ENCODE measurements at regions not wholly inside any gene's neighbourhood (a gene's known extent, or its start where the extent isn't known, plus 50 kb on each side); places are given as distances from the start of the nearest gene placed in this dataset.
"Not testable (repeated sequence)": the region's sequence is repeated elsewhere in the genome, so short reads cannot be mapped to it uniquely, and the experiment has no call there.

DNA sequence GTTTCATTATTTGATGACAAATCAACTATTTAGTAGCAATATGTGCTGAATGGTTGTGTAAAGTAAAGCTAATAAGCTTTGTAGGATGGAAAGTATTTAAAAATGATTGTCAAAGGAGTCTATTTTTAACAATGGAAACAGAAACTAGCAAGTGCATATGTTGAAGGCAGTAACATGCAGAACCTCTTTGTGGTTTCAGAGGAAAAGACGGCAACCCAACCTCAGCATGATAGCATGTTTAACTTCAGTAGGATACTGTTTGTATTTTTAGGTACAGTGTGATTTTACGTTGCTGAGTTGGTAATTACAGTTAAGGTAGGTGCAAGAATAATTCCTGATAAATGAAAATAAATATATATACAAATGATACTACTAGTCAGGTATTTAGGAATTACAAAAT lies 545.4 kb downstream of the CDY1 start:
- DNase-seq (ENCODE audit: low spot score); ATAC-seq; intact Hi-C loops (cut with DNase I): not testable (repeated sequence)

DNA sequence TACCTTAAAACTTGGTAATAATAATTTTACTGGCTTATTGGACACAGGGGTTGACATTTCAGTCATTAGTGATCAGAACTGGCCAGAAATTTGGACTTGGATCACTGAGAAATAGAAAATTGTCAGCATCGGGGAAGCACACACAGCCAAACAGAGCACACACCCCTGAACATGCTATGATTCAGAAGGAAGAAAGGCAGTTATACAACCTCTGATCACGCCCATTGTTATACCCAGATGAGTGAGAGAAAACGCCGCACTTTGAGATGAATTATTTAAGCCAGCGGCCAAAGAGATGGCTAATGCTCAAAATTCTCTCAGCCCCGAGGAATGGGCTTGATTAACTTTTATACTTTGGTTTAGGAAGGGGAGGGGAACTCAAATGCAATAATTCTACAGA lies 557.4 kb downstream of the CDY1 start:
- ATAC-seq; intact Hi-C loops (cut with DNase I); DNase-seq (ENCODE audit: low spot score): not testable (repeated sequence)

DNA sequence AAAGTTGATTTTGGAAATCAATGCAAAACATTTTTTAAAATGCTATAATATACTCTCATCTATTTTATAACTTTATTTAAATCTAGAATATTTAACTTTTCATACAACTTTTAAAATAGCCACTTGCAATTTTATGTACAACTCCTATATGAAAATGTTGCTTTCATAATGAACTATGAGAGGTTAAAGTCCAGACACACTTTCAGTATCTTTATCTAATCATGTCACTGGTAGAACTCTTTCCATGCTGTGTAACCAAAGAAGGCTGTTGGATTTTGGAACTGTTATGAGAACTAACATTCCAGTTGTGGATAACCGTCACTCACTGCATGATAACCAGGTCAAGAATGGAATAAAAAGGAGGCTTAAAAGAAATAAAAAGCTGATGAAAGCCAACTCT lies 603.1 kb downstream of the CDY1 start:
- DNase-seq (ENCODE audit: low spot score); intact Hi-C loops (cut with DNase I); ATAC-seq: not testable (repeated sequence)

DNA sequence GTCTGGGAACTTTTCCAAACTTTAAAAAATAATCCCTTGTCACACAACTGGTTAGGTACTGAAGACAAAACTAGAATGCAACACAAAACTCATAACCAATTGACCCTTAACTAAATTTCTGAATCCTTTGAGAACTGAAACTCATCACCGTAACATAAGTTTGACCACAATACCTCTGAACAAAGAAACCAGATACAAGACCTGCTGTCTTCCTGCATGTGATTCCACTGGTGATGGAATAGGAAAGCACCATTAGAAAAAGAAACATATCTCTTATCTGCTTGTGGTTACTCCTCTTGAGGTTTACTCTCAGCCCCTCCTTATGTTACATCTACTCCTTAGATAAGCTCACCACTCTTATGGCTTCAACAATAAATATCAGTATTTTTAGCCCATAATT lies 603.6 kb downstream of the CDY1 start:
- ATAC-seq; intact Hi-C loops (cut with DNase I); DNase-seq (ENCODE audit: low spot score): not testable (repeated sequence)

DNA sequence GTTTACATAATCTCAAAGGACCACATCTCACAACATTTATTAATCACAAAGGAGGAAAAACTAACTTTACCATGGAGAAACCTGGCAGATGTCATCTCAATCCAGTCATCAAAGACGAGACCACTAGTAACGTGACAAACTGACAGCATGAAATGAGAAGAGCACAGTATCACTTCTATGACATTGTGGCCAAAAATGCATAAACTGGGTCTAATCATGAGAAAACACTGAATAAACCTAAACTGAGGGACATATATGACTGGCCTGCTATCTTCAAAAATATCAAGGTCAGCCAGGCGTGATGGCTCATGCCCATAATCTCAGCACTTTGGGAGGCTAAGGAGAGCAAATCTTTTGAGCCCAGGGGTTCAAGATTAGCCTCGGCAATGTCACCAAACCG lies 619.0 kb downstream of the CDY1 start:
- ATAC-seq; intact Hi-C loops (cut with DNase I); DNase-seq (ENCODE audit: low spot score): not testable (repeated sequence)

DNA sequence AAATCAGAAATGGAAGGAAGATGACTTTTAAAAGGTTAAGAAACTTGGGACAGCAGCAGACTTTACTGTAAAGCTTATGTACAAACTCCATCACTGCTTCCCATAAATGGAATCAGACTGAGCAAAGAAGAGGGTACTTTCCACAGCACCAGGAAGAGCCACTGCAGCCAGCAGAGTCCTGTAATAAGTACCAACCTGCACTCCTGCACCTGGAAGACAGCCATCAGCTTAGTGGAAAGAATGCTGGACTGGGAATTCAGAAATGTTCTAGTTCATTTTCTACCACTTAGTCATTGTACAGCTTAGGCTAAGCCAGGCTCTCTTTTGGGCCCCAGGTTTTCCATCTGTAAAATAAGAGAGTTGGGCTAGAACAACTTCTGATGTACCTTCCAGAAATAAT lies 632.3 kb downstream of the CDY1 start:
- ATAC-seq; DNase-seq (ENCODE audit: low spot score); intact Hi-C loops (cut with DNase I): not testable (repeated sequence)

DNA sequence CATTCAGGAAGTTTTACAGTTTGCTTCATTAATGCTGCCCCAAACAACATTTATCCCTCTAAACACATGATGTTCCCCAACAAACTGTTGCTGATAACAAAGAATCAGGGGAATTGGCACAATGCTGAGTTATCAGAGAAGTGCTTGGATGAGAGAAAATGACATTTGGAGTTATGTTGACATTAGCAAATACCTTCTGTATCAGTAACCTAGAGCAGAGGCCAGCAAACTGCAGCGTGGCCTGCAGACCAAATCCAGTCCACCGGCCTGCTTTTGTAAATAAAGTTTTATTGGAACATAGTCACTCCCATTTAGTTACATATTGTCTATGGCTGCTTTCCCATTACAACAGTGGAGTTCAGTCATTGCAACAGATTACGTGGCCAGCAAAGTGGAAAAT lies 643.5 kb downstream of the CDY1 start:
- not testable (repeated sequence) for ATAC-seq

DNA sequence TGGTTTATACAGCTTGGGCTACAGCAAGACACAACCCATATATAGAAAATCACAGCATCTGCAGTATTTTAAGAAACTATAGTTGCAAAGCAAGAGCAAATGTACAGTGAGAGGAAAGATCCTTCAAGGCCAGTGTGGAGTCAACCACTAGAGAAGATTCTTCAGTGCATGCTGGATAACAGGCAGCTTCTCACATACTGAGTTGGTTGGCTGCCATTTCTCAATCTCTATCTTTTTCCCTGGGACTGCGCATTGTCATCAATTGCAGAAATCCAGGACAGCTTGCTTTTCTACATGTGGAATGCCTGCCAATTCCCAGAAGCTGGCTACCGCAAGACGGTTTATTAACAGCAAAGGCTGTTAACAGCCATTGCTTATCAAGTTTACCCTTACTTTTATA lies 646.5 kb downstream of the CDY1 start:
- ATAC-seq; intact Hi-C loops (cut with DNase I); DNase-seq (ENCODE audit: low spot score): not testable (repeated sequence)

More for the DNA sequence above, 643.5 kb downstream of the CDY1 start:
- DNase-seq (ENCODE audit: low spot score); intact Hi-C loops (cut with DNase I): not testable (repeated sequence)

DNA sequence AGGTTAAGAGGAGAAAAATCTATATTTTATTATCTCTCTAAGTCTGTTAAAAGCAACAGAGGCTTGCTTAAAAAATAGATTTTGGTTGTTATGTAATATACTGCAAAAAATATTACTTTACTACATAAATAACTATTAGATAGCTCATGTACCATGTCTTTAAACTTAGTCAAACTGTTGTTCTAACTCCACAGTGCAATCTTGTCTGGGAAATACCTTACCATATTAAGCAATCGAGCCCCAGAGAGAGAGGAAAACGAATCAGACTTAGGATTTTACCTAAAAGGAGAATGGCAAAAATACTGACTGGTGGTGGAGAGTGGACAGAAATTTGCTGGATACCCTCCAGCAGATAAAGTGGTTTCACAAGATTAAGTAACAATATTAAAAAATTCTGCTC lies 647.0 kb downstream of the CDY1 start:
- ATAC-seq; intact Hi-C loops (cut with DNase I); DNase-seq (ENCODE audit: low spot score): not testable (repeated sequence)

DNA sequence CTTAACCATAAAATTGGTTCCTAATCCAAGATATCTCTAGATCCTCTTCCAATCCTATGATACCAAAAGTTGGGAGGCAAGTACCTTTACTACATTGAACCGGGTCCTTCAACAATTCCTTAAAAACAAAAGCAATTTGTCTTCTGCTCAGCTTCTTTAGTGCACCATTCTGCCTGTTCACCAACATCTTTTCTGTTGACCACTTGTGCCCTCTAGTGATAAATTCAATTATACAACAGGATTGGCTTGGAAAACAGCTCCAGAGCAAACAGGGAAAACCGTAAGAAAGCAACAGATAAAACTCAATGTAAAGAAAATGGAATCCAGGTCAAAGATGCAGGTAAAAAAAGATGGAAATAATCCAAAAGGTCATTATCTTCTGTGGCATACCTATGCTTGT lies 651.2 kb downstream of the CDY1 start:
- ATAC-seq; intact Hi-C loops (cut with DNase I); DNase-seq (ENCODE audit: low spot score): not testable (repeated sequence)

DNA sequence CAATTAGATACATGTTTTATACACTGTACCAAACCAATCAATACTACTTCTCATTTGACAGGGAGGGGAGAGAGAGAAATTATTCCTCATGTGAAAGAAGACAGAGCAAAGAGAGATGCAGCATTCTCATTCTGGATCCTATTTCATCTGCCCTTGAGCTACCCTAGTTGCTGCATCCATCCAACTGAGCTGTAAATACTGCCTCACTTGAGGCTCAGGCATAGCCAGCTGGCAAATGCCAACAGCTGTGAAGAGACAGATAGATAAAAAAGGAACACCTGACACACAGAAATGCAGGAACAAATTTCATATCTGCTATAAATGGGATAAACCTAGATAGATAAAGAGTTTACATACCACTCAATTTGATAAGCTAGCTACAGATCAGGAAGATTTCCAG lies 684.1 kb downstream of the CDY1 start:
- ATAC-seq = not testable (repeated sequence)

DNA sequence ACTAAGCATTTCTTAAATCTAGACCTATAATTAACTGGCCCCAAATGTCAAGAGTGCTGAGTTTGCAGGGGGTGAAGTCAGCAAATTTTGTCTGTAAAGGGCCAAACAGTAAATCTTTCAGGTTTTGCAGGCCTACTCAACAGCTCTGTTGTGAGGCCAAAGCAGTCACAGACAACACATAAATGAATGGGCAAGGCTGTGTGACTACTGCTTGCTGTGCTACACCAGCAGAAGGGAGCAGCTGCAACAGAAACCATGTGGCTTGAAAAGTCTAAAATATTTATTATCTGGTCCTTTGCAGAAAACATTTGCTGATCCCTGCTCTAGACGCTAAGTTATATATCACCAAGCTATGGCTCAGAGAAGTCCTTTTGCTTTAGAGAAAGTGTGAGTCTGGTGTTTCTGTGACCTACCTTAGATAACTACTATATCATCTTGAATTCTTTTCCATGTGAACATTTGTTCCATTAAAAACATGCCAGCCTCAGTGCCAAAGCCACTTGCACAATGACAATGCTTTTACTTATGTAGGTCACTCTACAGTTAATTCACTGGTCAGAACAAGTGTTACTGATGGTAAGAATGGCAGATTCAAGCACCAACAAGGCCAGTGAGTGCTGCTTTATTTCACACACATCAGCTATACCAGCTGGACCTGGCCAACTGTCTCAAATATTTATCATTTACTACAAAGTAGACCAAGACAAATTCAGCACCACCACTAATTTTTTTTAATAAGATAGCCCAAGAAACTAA lies 684.9 kb downstream of the CDY1 start:
- intact Hi-C loops (cut with DNase I); ATAC-seq; DNase-seq (ENCODE audit: low spot score): not testable (repeated sequence)

More for the DNA sequence above, 684.1 kb downstream of the CDY1 start:
- DNase-seq (ENCODE audit: low spot score); intact Hi-C loops (cut with DNase I): not testable (repeated sequence)

DNA sequence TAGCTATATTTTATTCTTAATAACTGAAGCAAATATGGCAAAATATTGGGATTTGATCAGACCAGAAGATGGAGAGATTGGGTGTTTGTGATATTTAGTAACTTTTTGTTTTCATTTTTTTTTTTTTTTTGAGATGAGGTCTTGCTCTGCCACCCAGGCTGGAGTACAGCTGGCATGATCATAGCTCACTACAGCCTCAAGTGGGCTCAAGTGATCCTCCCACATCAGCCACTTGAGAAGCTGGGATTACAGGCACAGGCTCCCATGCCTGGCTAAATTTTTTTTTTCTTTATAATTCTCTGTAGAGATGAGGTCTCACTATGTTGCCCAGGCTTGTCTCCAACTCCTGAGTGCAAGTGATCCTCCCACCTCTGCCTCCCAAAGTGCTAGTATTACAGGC lies 686.4 kb downstream of the CDY1 start:
- DNase-seq (ENCODE audit: low spot score); intact Hi-C loops (cut with DNase I); ATAC-seq: not testable (repeated sequence)

DNA sequence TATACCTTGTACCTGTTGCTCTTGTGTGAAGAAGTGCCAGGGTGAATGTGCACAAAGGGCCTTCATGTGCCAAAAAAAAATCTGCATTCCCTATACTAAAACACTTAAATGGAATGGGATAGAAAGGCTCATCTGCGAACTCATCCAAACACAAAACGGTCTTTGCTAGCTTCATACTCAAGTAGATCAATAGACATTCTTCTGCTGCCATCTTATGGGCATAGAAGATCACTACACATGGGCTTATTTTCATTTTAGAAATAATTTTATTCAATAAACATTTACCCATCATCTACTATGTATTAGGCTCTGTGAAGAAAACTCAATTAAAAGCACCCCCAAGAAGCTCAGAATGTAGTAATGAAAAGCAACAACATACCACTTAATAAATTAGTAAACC lies 693.1 kb downstream of the CDY1 start:
- intact Hi-C loops (cut with DNase I); ATAC-seq: not testable (repeated sequence)

DNA sequence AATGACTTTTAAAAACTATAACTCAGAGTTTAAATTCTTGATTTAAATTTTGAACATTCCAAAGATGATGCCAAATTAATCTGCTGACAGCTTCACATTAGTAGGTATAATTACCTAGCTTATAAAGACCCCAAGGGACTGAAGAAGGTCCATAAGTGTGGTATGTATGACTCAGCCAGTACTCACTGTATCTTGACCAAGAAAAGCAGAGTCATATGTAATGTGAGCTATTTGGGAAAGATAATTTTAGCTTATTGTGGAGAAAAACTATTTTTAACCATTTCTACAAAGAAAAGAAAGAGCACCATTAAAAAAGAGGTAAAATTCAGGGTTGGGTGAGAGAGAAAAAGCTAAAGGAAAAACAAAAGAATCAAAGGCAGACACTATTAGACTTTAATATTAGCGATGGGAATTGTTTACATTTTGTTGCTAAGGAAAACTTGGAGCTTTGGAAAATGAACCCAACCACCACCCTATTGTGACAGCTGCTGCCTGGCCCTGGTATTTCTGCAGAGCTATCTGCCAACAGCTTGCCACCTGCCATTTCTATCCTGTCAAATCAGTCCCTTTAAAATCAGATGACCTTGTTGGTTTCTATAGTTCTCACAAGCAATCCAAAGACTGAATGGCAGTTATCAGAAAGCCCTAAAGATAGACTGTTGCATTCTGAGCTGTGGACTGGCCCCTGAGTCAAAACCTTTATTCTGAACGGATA lies 697.7 kb downstream of the CDY1 start:
- intact Hi-C loops (cut with DNase I); ATAC-seq: not testable (repeated sequence)

More for the DNA sequence above, 693.1 kb downstream of the CDY1 start:
- not testable (repeated sequence) for DNase-seq (ENCODE audit: low spot score)

DNA sequence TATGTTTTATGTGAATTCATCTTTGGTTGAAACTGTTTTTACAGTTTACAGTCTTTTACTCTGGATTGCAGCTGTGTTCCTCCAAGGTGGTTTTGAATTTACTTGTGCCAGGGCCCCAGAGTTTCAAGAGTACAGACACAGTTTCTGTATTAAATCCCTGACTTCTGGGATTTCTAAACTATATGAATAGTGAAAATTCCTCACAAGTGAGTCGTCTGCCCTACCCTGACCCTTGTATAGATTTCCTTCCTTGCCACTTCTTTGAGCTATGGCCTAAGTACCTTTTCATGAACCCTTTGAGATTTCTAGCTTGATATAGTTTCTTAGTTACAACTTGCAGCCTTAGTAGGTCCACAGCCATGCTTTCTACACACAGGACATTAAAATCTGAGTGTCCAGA lies 700.8 kb downstream of the CDY1 start:
- intact Hi-C loops (cut with DNase I); DNase-seq (ENCODE audit: low spot score); ATAC-seq: not testable (repeated sequence)

More for the DNA sequence above, 697.7 kb downstream of the CDY1 start:
- DNase-seq (ENCODE audit: low spot score) = not testable (repeated sequence)

DNA sequence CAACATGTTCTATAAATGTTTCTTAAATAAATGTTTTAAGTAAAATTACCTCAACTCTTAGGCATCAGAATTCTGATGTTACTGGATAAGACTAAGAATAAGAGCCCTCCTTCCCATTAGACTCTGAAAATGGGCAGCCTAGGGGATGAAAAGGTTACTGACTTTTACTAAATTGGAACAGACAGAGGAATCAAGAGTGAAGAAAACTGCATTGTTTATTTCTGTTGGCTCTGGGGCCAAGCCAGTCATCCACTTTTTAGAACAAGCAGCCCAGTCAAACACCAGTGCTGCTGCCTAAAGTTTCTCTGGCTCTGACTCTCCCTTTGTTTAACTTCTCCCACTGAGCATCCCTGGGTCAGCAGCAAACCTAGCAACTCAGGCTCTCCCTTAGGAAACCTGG lies 731.0 kb downstream of the CDY1 start:
- peak; percentile 49 for ATAC-seq

DNA sequence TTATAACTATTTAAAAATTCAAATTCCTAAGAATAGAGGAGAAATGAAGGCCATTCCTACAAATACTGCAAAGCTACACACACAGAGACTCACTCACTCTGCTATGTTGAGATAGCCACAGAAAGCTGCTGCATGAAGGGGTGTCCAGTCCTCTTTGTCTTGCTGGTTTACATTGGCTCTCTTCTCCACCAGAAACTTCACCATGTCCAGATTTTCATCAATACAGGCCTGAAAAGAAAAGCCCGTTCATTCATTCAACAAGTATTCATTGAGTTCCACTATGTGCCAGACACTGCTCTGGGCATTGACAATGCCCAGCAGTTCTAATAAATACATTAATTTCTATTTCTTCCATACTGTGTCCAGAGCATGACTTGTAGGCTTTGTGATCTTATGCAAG lies 732.3 kb downstream of the CDY1 start:
- intact Hi-C loops (cut with DNase I) = no loop called here
- DNase-seq (ENCODE audit: low spot score) (no peak), ATAC-seq (no peak)

More for the DNA sequence above, 731.0 kb downstream of the CDY1 start:
- intact Hi-C loops (cut with DNase I); DNase-seq (ENCODE audit: low spot score): not testable (repeated sequence)

DNA sequence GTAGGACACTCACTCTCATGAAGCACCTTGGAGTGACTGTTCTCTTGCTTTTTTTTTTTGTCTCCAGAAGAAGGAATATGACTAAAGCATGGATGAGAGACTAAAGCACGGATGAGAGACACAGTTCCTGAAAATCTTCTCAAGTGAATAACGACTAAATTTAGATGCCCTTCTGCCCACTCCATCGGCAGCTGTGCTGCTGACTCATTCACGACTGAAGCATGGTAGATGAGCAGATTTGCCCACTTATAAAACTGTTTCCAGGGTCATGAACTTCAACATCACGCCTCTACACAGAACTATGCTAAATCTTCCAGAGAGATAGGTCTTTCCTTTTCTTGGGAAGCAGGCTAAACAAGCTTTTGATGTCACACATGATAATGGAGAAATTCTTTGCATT lies 738.0 kb downstream of the CDY1 start:
- intact Hi-C loops (cut with DNase I); DNase-seq (ENCODE audit: low spot score); ATAC-seq: not testable (repeated sequence)

DNA sequence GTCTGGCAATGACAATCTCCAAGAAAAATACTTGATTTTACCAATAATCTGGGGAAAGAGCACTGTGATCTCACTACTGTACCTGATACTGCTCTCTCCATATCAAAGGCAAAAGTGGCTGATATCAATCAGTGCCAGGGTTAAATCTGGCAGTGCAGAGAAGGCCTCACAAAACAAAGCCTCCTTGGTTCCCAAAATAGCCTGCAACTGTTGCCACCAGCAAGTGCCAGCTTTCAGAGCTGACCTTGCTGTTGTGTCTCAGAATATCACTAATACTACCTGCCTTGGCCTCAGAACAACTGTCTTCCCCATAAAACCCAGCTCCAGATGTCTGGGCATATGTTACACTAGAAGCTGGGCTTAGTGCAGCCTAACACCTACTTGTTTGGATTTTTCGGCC lies 738.6 kb downstream of the CDY1 start:
- intact Hi-C loops (cut with DNase I); ATAC-seq; DNase-seq (ENCODE audit: low spot score): not testable (repeated sequence)

Data from sciatic nerve (tissue), 2 donors.